SK-N-SH (cell line): ENCODE measurements at regions not wholly inside any gene's neighbourhood (a gene's known extent, or its start where the extent isn't known, plus 50 kb on each side); places are given as distances from the start of the nearest gene placed in this dataset.

Experiments
- CTCF ChIA-PET: fragments of 300-600, 350-600 bp; formaldehyde crosslinking; extraction: SDS; loops from one replicate; lab custom pipeline; 2021; lab: Yijun Ruan, JAX
- POLR2A ChIA-PET: fragments of 350-600 bp; sonication (Branson Sonifier 250); formaldehyde crosslinking; extraction: SDS; loops from one replicate; lab custom pipeline; 2020; ENCODE audit warnings: antibody characterized with exemption, inconsistent platforms; lab: Yijun Ruan, JAX
- DNase-seq: peaks from one replicate; pipeline ENCODE4 v3.0.0; 2012
- H2AFZ ChIP-seq: fragments of 200-600 bp; sonication (generic); 2 replicates; pipeline ENCODE4 v1.8.1; 2016; ENCODE audit warnings: antibody characterized with exemption, mild to moderate bottlenecking, low read depth
- H3F3A ChIP-seq: fragments of 200-600 bp; sonication (generic); replicated peaks from 2 replicates; pipeline ENCODE3; 2016; ENCODE audit warnings: antibody characterized with exemption, mild to moderate bottlenecking; ENCODE audit not compliant: insufficient read depth
- H3K27ac ChIP-seq, 2 experiments: fragments of 200-500 bp in 1 of 2; fragments of 200-600 bp in 1 of 2; sonication (Bioruptor generic) in 1 of 2; sonication (generic), shearing (Covaris generic) in 1 of 2; 2 replicates each; pipeline versions ENCODE4 v1.5.1 to v1.6.1; 2014 to 2016; ENCODE audit warnings: low read depth in 2 of 2, inconsistent platforms in 1 of 2, low read length in 1 of 2, mild to moderate bottlenecking in 1 of 2, mixed read lengths in 1 of 2
- H3K27me3 ChIP-seq: fragments of 200-600 bp; sonication (generic), shearing (Covaris generic); 2 replicates; pipeline ENCODE4 v1.6.1; 2016; ENCODE audit warnings: mixed run types; ENCODE audit not compliant: insufficient read depth
- H3K36me3 ChIP-seq, 2 experiments: fragments of 200-500 bp in 1 of 2; fragments of 200-600 bp in 1 of 2; sonication (Bioruptor generic) in 1 of 2; sonication (generic) in 1 of 2; replicated peaks in 1 of 2; 2 replicates each; pipeline versions ENCODE3 to v1.5.1; 2014 to 2016; ENCODE audit warnings: low read length in 1 of 2, mild to moderate bottlenecking in 1 of 2; ENCODE audit not compliant: insufficient read depth in 2 of 2, control insufficient read depth in 1 of 2
- H3K4me1 ChIP-seq, 2 experiments: fragments of 200-500 bp in 1 of 2; fragments of 200-600 bp in 1 of 2; sonication (Bioruptor generic) in 1 of 2; sonication (generic), shearing (Covaris generic) in 1 of 2; 2 replicates each; pipeline versions ENCODE4 v1.5.1 to v1.6.1; 2014 to 2016; ENCODE audit warnings: low read depth in 1 of 2, low read length in 1 of 2, mixed run types in 1 of 2; ENCODE audit not compliant: insufficient read depth in 2 of 2, control insufficient read depth in 1 of 2
- H3K4me2 ChIP-seq: fragments of 200-600 bp; sonication (generic), shearing (Covaris generic); 2 replicates; pipeline ENCODE4 v1.6.1; 2017; ENCODE audit warnings: mixed run types
- H3K4me3 ChIP-seq, 2 experiments: fragments of 200-500 bp in 1 of 2; fragments of 200-600 bp in 1 of 2; sonication (Bioruptor generic) in 1 of 2; sonication (generic), shearing (Covaris generic) in 1 of 2; 2 replicates each; pipeline versions ENCODE4 v1.5.1 to v1.8.1; 2014 to 2016; ENCODE audit warnings: low read depth in 2 of 2, inconsistent platforms in 1 of 2, low read length in 1 of 2, mild to moderate bottlenecking in 1 of 2, mixed read lengths in 1 of 2, moderate library complexity in 1 of 2
- H3K79me2 ChIP-seq: fragments of 200-600 bp; sonication (generic); 2 replicates; pipeline ENCODE4 v1.8.1; 2017; ENCODE audit warnings: mild to moderate bottlenecking; ENCODE audit not compliant: insufficient read depth
- H3K9ac ChIP-seq: fragments of 200-600 bp; sonication (generic); 2 replicates; pipeline ENCODE4 v1.6.1; 2017; ENCODE audit warnings: mixed run types
- H3K9me2 ChIP-seq: fragments of 200-600 bp; sonication (generic); 2 replicates; pipeline ENCODE4 v1.6.1; 2017; ENCODE audit warnings: mixed run types
- H3K9me3 ChIP-seq: fragments of 200-600 bp; sonication (generic); 2 replicates; pipeline ENCODE4 v1.6.1; 2017; ENCODE audit warnings: mixed run types, mild to moderate bottlenecking, moderate library complexity
- H4K20me1 ChIP-seq: fragments of 200-600 bp; sonication (generic); 2 replicates; pipeline ENCODE4 v1.6.1; 2017; ENCODE audit warnings: mild to moderate bottlenecking, mixed run types; ENCODE audit not compliant: insufficient read depth
- CTCF ChIP-seq: fragments of 200-600 bp; sonication (generic); IDR thresholded peaks from 2 replicates; pipeline ENCODE4 v1.6.1; 2017; ENCODE audit warnings: antibody characterized with exemption, mild to moderate bottlenecking, moderate library complexity
- EP300 ChIP-seq, 2 experiments: IDR thresholded peaks; 2 replicates each; pipeline versions ENCODE4 v1.4.0 to v1.6.1; 2012; ENCODE audit warnings: borderline replicate concordance in 1 of 2, low read depth in 1 of 2, low read length in 1 of 2
- FOSL2 ChIP-seq: IDR thresholded peaks from 2 replicates; pipeline ENCODE4 v1.4.0; 2012; ENCODE audit warnings: low read depth, mild to moderate bottlenecking, moderate library complexity, borderline replicate concordance
- FOXJ3 ChIP-seq: sonication (generic); formaldehyde crosslinking; IDR thresholded peaks from 2 replicates; pipeline ENCODE4 v1.5.1; 2020; ENCODE audit warnings: mild to moderate bottlenecking, missing genetic modification reagents
- GABPA ChIP-seq: IDR thresholded peaks from 2 replicates; pipeline ENCODE4 v1.4.0; 2012; ENCODE audit warnings: low read depth, mild to moderate bottlenecking
- IRF3 ChIP-seq: fragments of 150-350 bp; IDR thresholded peaks from 2 replicates; pipeline ENCODE4 v1.6.1; 2016; ENCODE audit warnings: mild to moderate bottlenecking, low read depth, low read length
- MAX ChIP-seq: IDR thresholded peaks from 2 replicates; pipeline ENCODE4 v1.4.0; 2012; ENCODE audit warnings: low read depth
- MXI1 ChIP-seq: IDR thresholded peaks from 2 replicates; pipeline ENCODE4 v1.6.1; 2012; ENCODE audit warnings: mild to moderate bottlenecking, low read depth, low read length, improper control_type of control experiment
- NFIC ChIP-seq: IDR thresholded peaks from 2 replicates; pipeline ENCODE4 v1.4.0; 2012; ENCODE audit warnings: borderline replicate concordance
- POLR2AphosphoS5 ChIP-seq: IDR thresholded peaks from 2 replicates; pipeline ENCODE4 v1.6.1; 2012; ENCODE audit warnings: low read depth, low read length
- RAD21 ChIP-seq: IDR thresholded peaks from 2 replicates; pipeline ENCODE4 v1.6.1; 2012; ENCODE audit warnings: mild to moderate bottlenecking, low read length
- RCOR1 ChIP-seq: fragments of 150-350 bp; IDR thresholded peaks from 2 replicates; pipeline ENCODE4 v1.6.1; 2017; ENCODE audit warnings: antibody characterized with exemption, low read length
- REST ChIP-seq: IDR thresholded peaks from 2 replicates; pipeline ENCODE4 v1.6.1; 2012; ENCODE audit warnings: mild to moderate bottlenecking, low read depth, low read length, moderate library complexity
- RFX5 ChIP-seq: IDR thresholded peaks from 2 replicates; pipeline ENCODE4 v1.6.1; 2012; ENCODE audit warnings: mild to moderate bottlenecking, improper control_type of control experiment, low read length
- SMC3 ChIP-seq: IDR thresholded peaks from 2 replicates; pipeline ENCODE4 v1.6.1; 2012; ENCODE audit warnings: low read depth, low read length, improper control_type of control experiment
- TCF12 ChIP-seq: IDR thresholded peaks from 2 replicates; pipeline ENCODE4 v1.4.0; 2012
- USF1 ChIP-seq: IDR thresholded peaks from 2 replicates; pipeline ENCODE4 v1.4.0; 2012; ENCODE audit warnings: low read depth, borderline replicate concordance
- USF2 ChIP-seq: fragments of 150-350 bp; IDR thresholded peaks from 2 replicates; pipeline ENCODE4 v1.6.1; 2017; ENCODE audit warnings: antibody characterized with exemption, low read length, low read depth, borderline replicate concordance
- YY1 ChIP-seq: IDR thresholded peaks from 2 replicates; pipeline ENCODE4 v1.4.0; 2012; ENCODE audit warnings: low read depth, mild to moderate bottlenecking
- WGBS: methylation state at CpG from one replicate; pipeline ENCODE4 v1.1.6; 2017; ENCODE audit warnings: low lambda C conversion rate; 5-methylcytosine and 5-hydroxymethylcytosine counted together

- Histone ChIP-seq H3K27me3 (no peaks in the 10 kb centered on the region), H3K27ac (no peak overlapping the region), H4K20me1 (no peaks in the 10 kb centered on the region), H3K9ac (no peak overlapping the region), H3K36me3 (no peaks in the 10 kb centered on the region), H3K4me1 (no peaks in the 10 kb centered on the region), H3K9me3 (no peaks in the 10 kb centered on the region), H3K4me3 (no peak overlapping the region), H3K9me2 (no peaks in the 10 kb centered on the region), H3F3A (no peaks in the 10 kb centered on the region), H2AFZ (no peak overlapping the region), H3K4me2 (no peak overlapping the region), H3K79me2 (no peaks in the 10 kb centered on the region)
- no peak for DNase-seq
- no peak for TF ChIP-seq POLR2AphosphoS5
- no peak for TF ChIP-seq YY1
- TF ChIP-seq RAD21 = no peak
- no peak for TF ChIP-seq SMC3
- TF ChIP-seq FOSL2 = no peak
- no peak for TF ChIP-seq REST
- no peak for TF ChIP-seq IRF3
- TF ChIP-seq EP300 (IDR thresholded peaks at IDR 0.05; ENCODE audit: borderline replicate concordance in 1 of 2, low read depth in 1 of 2, low read length in 1 of 2) = no peak
- TF ChIP-seq USF2 = no peak
- TF ChIP-seq GABPA = no peak
- TF ChIP-seq CTCF = no peak
- TF ChIP-seq RFX5 = no peak
- no peak for TF ChIP-seq FOXJ3
- TF ChIP-seq TCF12 = no peak
- TF ChIP-seq MXI1 = no peak
- TF ChIP-seq RCOR1 = no peak
- no peak for TF ChIP-seq NFIC
- TF ChIP-seq MAX = no peak
- no peak for TF ChIP-seq USF1
- POLR2A ChIA-PET = no interaction called here
- 17% methylated on average over 1 of the region's 1 CpG for WGBS
- CTCF ChIA-PET = no interaction called here
These were observed 2162.0 kb downstream of the MRPL39 start for GRCh38 chr21:23445307-23445706.
